PFSK-1 (cell line): ENCODE measurements at regions not wholly inside any gene's neighbourhood (a gene's known extent, or its start where the extent isn't known, plus 50 kb on each side); places are given as distances from the start of the nearest gene placed in this dataset.

Experiments
- FOXP2 ChIP-seq: optimal IDR thresholded peaks from 2 replicates; pipeline ENCODE3; 2011; ENCODE audit warnings: borderline replicate concordance, control low read depth, inconsistent platforms; ENCODE audit not compliant: insufficient read depth; ENCODE audit errors: extremely low read length, extremely low read depth
- POLR2AphosphoS5 ChIP-seq: IDR thresholded peaks from 2 replicates; pipeline ENCODE4 v1.6.1; 2012; ENCODE audit warnings: low read depth, mild to moderate bottlenecking, control low read depth, low read length, moderate library complexity
- SIN3A ChIP-seq: IDR thresholded peaks from 2 replicates; pipeline ENCODE4 v1.6.1; 2012; ENCODE audit warnings: mild to moderate bottlenecking, low read length, moderate library complexity, borderline replicate concordance; ENCODE audit not compliant: insufficient read depth
- TAF1 ChIP-seq: IDR thresholded peaks from 2 replicates; pipeline ENCODE4 v1.6.1; 2012; ENCODE audit warnings: low read length, control low read depth, borderline replicate concordance; ENCODE audit not compliant: insufficient read depth
- TF ChIP-seq, protein P1 (sequence below), 2 experiments: IDR thresholded peaks; 2 replicates each; pipeline versions ENCODE4 v1.6.1 to v1.8.0; 2011 to 2012; ENCODE audit warnings: low read depth in 2 of 2, low read length in 2 of 2, control low read depth in 1 of 2, inconsistent platforms in 1 of 2, mild to moderate bottlenecking in 1 of 2, moderate library complexity in 1 of 2; ENCODE audit not compliant: insufficient read depth in 1 of 2

DNA sequence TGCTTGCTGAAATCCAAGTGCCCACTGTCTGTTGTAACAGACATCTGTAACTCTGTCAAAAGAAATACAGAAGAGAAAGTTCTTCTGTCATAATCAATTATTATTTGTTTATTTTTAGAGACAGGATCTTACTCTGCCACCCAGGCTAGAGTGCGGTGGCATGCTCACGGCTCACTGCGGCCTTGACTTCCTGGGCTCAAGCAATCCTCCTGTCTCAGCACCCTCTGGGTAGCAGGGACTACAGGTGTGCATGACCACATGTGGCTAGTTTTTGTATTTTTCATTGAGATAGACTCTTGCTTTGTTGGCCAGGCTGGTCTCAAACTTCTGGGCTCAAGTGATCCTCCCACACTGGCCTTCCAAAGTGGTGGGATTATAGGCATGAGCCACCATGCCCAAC is 177.6 kb upstream of the SETMAR start:
- TF ChIP-seq, protein P1, sequence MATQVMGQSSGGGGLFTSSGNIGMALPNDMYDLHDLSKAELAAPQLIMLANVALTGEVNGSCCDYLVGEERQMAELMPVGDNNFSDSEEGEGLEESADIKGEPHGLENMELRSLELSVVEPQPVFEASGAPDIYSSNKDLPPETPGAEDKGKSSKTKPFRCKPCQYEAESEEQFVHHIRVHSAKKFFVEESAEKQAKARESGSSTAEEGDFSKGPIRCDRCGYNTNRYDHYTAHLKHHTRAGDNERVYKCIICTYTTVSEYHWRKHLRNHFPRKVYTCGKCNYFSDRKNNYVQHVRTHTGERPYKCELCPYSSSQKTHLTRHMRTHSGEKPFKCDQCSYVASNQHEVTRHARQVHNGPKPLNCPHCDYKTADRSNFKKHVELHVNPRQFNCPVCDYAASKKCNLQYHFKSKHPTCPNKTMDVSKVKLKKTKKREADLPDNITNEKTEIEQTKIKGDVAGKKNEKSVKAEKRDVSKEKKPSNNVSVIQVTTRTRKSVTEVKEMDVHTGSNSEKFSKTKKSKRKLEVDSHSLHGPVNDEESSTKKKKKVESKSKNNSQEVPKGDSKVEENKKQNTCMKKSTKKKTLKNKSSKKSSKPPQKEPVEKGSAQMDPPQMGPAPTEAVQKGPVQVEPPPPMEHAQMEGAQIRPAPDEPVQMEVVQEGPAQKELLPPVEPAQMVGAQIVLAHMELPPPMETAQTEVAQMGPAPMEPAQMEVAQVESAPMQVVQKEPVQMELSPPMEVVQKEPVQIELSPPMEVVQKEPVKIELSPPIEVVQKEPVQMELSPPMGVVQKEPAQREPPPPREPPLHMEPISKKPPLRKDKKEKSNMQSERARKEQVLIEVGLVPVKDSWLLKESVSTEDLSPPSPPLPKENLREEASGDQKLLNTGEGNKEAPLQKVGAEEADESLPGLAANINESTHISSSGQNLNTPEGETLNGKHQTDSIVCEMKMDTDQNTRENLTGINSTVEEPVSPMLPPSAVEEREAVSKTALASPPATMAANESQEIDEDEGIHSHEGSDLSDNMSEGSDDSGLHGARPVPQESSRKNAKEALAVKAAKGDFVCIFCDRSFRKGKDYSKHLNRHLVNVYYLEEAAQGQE (IDR thresholded peaks at IDR 0.05; ENCODE audit: insufficient read depth in 1 of 2, low read depth in 2 of 2, low read length in 2 of 2): no peak
- TF ChIP-seq SIN3A (no peak), TAF1 (no peak), FOXP2 (no peak), POLR2AphosphoS5 (no peak)

DNA sequence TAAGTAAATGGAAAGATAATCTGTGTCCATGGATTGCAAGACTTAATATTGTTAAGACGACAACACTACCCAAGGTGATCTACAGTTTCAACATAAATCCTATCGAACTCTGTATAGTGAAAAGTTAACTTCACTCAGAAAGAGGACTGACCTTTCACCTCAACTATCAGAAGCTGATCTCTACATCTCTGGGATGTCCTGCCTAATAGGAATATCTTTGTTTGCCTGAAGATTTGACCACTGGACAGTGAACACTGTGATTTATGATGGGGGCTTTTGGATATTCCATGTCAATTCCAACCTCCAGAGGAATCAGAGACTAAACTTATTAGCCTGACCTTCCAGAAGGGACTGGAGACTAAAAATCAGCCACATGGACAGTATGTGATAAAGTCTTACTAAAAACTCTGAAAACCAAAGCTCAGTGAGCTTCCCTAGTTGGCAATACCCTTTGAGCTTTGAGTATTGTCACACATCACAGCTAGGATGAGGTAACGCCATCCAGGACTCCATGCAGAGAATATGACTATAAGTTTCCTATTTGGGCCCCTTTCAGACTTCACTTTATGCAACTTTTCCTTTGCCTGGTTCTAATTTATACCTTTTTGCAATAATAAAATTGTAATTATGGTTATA is 164.9 kb upstream of the SETMAR start:
- TF ChIP-seq, protein P1 (IDR thresholded peaks at IDR 0.05; ENCODE audit: insufficient read depth in 1 of 2, low read depth in 2 of 2, low read length in 2 of 2): no peak
- TF ChIP-seq FOXP2: no peak
- no peak for TF ChIP-seq POLR2AphosphoS5
- no peak for TF ChIP-seq TAF1
- TF ChIP-seq SIN3A: no peak

DNA sequence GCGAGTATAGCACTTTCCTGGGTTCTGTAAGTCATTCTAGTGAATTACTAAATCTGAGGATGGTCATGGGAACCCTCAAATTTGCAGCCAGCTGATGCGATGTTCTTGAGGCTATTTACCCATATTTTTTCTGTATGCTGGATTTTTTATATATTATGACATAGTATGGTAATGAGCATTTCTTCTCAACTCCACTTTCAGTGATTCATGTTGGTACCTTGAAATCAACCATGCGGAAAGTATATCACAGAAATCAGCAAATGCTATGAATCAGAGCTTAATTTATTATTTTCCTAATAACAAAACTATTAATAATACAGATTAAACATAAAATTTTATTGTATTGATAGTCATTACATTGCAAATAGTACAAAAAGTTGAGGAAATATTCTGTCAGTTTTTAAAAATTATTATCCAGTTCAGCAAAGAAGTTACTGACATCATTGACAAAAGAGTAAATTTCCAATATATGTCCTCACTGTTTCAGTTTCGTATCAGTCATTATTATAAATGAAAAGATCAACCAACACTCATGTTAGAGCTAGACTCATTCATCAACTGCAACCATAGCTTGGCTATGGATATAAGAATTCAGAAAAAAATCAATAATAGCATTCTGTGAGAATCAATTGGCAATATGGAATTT is 164.3 kb upstream of the SETMAR start:
- TF ChIP-seq FOXP2 (no peak), POLR2AphosphoS5 (no peak), SIN3A (no peak), TAF1 (no peak)
- TF ChIP-seq, protein P1 (IDR thresholded peaks at IDR 0.05; ENCODE audit: insufficient read depth in 1 of 2, low read depth in 2 of 2, low read length in 2 of 2): no peak

DNA sequence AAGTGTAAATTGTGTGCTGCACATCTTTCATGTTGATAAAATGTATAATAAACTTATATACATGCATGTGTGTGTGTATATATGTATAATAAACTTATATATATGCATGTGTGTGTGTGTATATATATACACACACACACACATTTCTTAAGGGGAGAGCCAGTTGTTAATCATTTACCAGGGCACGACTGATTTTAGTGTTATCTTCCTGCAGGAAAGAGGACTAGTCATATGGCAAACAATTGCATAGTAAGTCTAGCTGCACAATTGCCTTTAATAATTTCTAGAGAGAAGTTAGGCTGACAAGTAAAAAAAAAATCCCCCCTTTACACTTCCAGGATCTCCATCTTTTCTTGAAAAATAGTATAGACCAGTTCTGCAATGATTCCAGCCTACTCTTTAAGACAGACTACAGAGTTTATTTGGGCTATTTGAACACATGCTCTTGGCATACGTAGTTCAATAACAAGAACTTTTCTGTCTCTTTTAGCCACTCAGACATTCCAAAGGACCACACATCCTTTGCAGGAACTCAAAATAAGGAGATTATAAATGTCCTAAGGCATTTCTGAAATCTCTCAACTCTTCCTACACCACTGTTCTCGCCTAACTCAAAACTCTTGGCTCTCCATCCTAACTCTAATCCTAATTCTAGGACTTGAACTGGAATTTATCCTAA is 163.6 kb upstream of the SETMAR start:
- TF ChIP-seq TAF1 (no peak), FOXP2 (no peak), POLR2AphosphoS5 (no peak), SIN3A (no peak)
- TF ChIP-seq, protein P1 (IDR thresholded peaks at IDR 0.05; ENCODE audit: insufficient read depth in 1 of 2, low read depth in 2 of 2, low read length in 2 of 2): no peak
